Effector memory CD4-positive, alpha-beta T cell (primary cell): ENCODE measurements at regions not wholly inside any gene's neighbourhood (a gene's known extent, or its start where the extent isn't known, plus 50 kb on each side); places are given as distances from the start of the nearest gene placed in this dataset.

Source experiments
- DNase-seq, 3 donors: peaks; one replicate each; pipeline ENCODE4 v3.0.0-alpha.2; 2020
- H3K27ac ChIP-seq: 2 replicates; pipeline ENCODE4 v1.7.0; 2013; ENCODE audit warnings: mild to moderate bottlenecking, low read length, moderate library complexity; ENCODE audit not compliant: insufficient read depth, poor library complexity, severe bottlenecking
- H3K27me3 ChIP-seq: replicated peaks from 2 replicates; pipeline ENCODE4 v1.7.0; 2013; ENCODE audit warnings: mild to moderate bottlenecking, low read length; ENCODE audit not compliant: insufficient read depth, control insufficient read depth, poor library complexity, severe bottlenecking
- H3K36me3 ChIP-seq: 2 replicates; pipeline ENCODE4 v1.7.0; 2013; ENCODE audit warnings: mild to moderate bottlenecking, low read length, moderate library complexity; ENCODE audit not compliant: control insufficient read depth, insufficient read depth
- H3K4me1 ChIP-seq: 2 replicates; pipeline ENCODE4 v1.7.0; 2013; ENCODE audit warnings: low read length, mild to moderate bottlenecking; ENCODE audit not compliant: control insufficient read depth, insufficient read depth, poor library complexity, severe bottlenecking
- H3K4me3 ChIP-seq: 2 replicates; pipeline ENCODE4 v1.7.0; 2013; ENCODE audit warnings: low read length, low read depth, mild to moderate bottlenecking; ENCODE audit not compliant: insufficient read depth, poor library complexity, severe bottlenecking
- H3K9me3 ChIP-seq: 2 replicates; pipeline ENCODE4 v1.7.0; 2013; ENCODE audit warnings: mild to moderate bottlenecking, low read length, moderate library complexity; ENCODE audit not compliant: control insufficient read depth

DNA sequence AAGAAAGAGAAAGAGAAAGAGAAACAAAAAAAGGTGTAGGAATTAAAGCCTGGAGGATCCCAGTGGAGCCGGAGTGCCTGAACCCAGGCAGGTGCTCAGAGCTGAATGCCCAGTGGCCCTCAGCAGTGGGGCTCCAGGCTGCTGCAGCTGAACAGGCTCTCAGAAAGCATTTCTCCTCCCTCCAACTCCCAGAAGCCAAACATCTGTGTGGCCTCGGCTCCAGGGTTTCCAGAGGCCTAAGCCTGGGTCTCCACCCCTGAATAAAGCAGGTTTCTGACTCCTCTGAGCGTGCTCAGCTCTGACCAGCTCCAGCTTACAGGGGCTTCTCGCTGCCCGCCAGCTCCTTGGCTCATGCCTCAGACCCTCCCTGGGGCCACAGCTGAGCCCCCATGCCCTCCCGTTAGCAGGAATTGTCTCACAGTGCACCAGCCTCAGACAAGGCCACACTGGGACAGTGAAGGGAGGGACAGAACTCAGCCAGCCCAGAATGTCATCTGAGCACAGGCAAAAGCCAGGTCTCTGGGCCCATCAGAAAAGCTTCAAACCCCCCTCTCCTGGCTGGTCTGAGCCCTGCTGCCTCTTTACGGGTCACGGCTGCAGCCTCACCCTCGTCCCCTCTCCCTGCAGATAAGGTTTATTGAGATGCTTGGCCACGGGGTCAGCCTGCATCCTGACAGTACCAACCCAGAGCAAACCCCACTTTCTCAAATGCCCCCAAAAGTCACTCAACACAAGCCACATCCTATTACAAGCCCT, 114.4 kb upstream of the PPP1R26 start:
- Histone ChIP-seq H3K4me3 (no peak overlapping the region), H3K36me3 (no peaks in the 10 kb centered on the region), H3K9me3 (no peaks in the 10 kb centered on the region), H3K27ac (no peak overlapping the region), H3K27me3 (no peaks in the 10 kb centered on the region), H3K4me1 (no peaks in the 10 kb centered on the region)
- DNase-seq: no peak

DNA sequence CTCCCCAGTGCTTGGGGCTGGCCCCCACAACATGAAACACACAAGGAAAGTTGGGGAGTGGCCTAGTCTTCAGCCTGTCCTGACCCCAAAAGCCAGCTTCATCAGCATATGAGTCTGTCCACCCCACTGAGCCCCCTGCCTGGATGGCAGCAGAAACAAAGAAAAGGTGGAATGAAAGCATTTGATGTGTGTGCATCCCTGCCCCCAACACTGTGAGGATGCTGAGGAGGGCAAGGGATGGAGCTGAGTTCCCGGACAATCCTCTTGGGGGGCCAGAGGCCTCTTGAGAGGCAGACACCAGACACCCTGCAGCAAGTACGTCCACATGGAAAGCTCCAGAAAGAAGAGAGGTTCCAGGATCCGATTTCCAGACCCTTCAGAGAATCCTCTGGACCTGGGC, 113.5 kb upstream of the PPP1R26 start:
- Histone ChIP-seq H3K36me3 (no peaks in the 10 kb centered on the region), H3K4me1 (no peaks in the 10 kb centered on the region), H3K27ac (no peak overlapping the region), H3K9me3 (no peaks in the 10 kb centered on the region), H3K4me3 (no peak overlapping the region), H3K27me3 (no peaks in the 10 kb centered on the region)
- DNase-seq: no peak

DNA sequence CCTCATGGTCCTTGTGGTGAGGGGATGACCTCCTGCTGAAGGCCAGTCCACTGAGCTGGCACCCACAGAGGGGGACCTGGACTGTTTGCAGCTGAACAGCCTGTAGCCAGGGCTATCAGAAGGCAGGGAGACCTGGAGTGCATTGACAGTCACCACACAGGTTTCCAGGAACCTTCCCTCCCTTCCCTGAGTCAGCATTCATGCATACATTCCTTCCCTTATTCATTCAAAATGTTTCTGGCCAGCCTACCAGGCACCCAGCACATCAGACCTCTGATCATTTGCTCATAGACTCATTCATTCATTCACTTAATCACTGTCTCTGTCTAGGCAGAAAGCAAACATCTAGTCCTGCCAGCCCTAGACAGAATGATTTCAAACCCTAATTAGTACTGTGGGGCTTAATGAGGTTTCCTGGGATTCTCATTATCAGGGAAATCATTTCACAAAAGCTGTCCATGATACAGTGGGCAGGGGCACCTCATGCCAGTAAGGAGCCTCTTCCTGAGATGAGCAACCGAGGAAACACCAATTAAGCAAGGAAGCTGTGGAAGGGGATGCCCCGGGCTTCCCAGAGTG, 110.1 kb upstream of the PPP1R26 start:
- no peaks in the 10 kb centered on the region for H3K9me3 ChIP-seq
- no peaks in the 10 kb centered on the region for H3K4me1 ChIP-seq
- H3K27me3 ChIP-seq: no peaks in the 10 kb centered on the region
- no peak overlapping the region for H3K4me3 ChIP-seq
- H3K27ac ChIP-seq: no peak overlapping the region
- DNase-seq: no peak
- H3K36me3 ChIP-seq: no peaks in the 10 kb centered on the region

DNA sequence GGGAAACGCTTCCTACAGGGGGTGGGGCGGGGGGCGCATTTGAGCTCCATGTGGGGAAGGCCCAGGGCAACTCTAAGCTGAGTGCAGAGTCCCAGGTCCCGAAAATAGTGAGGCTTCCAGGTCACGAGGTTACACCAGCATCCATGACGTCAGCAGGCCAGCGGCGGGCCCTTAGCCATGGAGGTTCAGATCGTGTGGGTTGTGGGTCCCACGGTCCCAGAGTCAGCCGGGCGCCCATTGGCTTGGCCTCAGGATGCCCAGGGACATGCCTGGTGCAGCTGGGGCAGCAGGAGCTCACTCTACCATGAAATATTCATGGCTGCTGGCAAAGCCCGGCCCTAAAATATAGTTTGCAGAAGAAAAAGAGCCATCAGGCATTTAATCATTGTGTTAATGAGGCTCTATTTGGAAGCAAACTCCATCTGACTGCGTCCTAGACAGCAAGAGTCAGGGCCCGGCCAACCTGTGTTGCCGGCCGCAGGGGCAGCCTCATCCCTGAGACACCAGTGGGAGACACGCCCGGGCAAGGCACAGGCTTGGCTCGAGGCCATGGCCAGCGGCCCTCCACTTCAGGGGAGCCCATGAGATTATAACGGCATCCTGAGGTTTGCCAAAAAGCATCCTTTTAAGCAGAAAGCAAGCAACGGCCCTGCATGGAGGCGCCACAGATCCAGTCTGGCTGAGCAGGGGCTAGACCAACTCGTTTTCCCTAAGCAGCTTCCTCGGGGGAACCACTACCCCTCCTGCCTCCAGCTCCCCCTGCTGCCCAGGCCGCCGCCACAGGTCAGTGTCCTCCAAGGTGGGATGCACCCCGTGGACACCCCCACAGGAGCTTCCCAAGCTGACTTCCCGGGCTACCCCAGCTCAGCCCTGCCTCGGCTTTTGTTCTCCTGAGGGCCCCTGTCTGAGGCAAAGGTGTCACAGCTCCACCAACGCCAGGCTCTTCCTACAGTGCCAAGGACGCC, 108.9 kb upstream of the PPP1R26 start:
- Histone ChIP-seq H3K27ac (no peak overlapping the region), H3K9me3 (no peaks in the 10 kb centered on the region), H3K4me3 (no peak overlapping the region), H3K36me3 (no peaks in the 10 kb centered on the region), H3K27me3 (no peaks in the 10 kb centered on the region), H3K4me1 (no peaks in the 10 kb centered on the region)
- DNase-seq: no peak

DNA sequence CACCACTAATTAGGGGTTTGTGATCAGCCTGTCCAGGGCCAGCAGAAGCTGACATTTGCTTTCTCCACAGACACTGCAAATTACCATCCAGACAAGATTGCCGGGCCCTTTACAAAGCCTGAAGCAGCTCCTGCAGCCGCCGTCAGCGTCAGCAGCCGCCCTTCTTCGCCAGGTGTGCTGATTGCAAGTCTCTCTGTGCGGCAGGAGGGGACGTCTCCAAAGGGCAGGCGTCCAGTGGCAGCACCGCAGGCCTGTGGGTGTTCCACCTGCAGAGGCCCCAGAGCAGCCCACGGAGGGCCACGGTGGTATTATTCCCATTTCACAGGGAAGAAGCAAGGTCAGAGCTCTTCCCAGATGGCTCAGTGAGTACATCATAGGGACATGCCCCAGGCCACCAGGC, 108.0 kb upstream of the PPP1R26 start:
- no peak for DNase-seq
- H3K27ac ChIP-seq: no peak overlapping the region
- H3K27me3 ChIP-seq: no peaks in the 10 kb centered on the region
- no peaks in the 10 kb centered on the region for H3K36me3 ChIP-seq
- no peak overlapping the region for H3K4me3 ChIP-seq
- no peaks in the 10 kb centered on the region for H3K9me3 ChIP-seq
- H3K4me1 ChIP-seq: no peaks in the 10 kb centered on the region

DNA sequence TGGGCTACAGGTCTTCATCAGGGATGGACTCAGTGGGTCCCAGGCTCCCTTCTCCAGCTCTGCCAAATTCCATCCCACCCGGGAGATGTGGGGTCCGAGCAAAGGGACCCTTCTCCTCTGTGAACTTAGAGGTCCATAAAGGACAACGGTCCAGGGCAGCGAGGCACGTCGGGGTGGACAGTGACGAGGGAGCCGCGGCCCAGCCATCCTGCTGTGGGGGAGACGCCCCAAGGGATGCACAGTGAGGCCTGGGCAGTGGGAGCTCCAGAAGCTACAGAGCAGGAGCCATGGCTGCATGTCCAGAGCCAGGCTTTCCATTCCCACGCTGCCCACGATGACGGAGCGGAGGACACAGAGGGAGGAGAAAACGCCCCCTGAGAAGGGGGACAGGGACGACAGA, 107.5 kb upstream of the PPP1R26 start:
- Histone ChIP-seq H3K4me3 (no peak overlapping the region), H3K36me3 (no peaks in the 10 kb centered on the region), H3K4me1 (no peaks in the 10 kb centered on the region), H3K9me3 (no peaks in the 10 kb centered on the region), H3K27me3 (no peaks in the 10 kb centered on the region), H3K27ac (no peak overlapping the region)
- no peak for DNase-seq

DNA sequence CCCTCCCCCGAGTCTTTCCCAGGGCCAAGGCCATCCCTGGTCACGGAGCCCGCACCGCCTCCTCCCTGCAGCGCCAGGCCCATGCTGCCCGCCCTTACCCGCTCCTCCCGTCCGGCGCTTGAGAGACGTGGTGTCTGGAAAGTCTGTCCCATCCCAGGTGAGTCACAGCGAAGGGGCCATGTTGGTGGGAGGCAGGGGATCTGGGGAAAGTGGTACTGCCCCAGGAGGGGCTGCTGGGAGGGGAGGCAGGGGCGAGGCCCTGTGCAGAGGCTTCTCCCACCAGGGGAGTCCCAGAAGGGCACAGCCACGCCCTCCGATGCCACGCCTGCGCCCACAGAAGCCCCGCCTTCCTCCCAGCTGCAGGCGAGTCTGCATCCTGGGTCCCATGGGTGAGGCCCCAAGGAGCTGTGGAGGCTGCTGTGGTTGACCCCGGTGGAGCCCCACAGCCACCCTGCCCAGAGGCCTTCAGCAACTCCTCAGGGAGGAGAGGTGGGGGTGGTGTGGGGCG, 107.0 kb upstream of the PPP1R26 start:
- Histone ChIP-seq H3K27ac (no peak overlapping the region), H3K4me1 (no peaks in the 10 kb centered on the region), H3K27me3 (no peaks in the 10 kb centered on the region), H3K4me3 (no peak overlapping the region), H3K36me3 (no peaks in the 10 kb centered on the region), H3K9me3 (no peaks in the 10 kb centered on the region)
- no peak for DNase-seq

DNA sequence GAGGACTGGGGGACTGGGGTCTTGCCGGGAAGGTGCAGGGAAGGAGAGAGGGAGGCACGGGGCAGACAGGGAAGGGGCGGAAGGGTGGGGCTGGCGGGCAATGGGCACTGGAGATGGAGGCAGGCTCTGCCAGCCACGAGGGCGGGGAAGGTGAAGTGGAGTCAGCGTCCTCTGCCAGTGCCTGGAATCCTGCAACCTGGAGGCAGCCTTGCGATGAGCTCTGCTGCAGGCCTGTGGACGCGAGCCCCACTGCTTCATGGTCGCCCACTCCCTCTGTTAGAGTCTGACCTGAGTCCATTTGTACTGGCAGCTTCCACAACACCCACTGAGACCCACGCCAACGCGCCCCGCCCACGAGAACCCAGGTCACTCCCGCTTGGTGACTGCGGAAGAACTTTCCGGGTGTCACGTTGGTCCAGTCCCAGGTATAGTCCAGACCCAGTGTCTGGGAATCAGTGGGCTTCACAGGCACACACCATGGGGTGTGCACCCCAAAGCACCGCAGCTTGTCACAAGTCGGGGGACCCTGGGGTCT, 106.4 kb upstream of the PPP1R26 start:
- Histone ChIP-seq H3K27ac (no peak overlapping the region), H3K4me1 (no peaks in the 10 kb centered on the region), H3K36me3 (no peaks in the 10 kb centered on the region), H3K9me3 (no peaks in the 10 kb centered on the region), H3K4me3 (no peak overlapping the region), H3K27me3 (no peaks in the 10 kb centered on the region)
- DNase-seq: no peak

DNA sequence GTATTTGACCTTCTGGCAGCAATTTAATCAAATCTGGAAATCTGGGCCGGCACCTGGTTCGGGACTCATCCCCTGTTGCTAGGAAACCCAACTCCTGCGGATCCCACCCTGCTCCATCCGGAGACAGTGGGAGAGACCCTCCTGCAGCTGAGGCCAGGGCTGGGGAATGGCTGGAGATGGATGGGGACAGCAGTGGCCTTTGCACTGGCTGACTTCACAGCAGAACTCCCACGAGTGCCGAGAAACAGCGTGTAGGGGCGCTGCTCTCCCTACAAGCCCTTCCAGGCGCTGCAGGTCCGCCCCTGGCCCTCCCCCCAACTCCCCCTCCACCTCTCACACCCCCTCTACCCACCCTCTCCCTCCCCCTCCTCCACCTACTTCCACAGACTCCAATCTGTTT, 105.8 kb upstream of the PPP1R26 start:
- Histone ChIP-seq H3K9me3 (no peaks in the 10 kb centered on the region), H3K27me3 (no peaks in the 10 kb centered on the region), H3K36me3 (no peaks in the 10 kb centered on the region), H3K4me1 (no peaks in the 10 kb centered on the region), H3K4me3 (no peak overlapping the region), H3K27ac (no peak overlapping the region)
- no peak for DNase-seq
